Transverse colon (tissue), 4 donors: ENCODE measurements at regions not wholly inside any gene's neighbourhood (a gene's known extent, or its start where the extent isn't known, plus 50 kb on each side); places are given as distances from the start of the nearest gene placed in this dataset.

Experiments used
- EP300 ChIP-seq: sonication (generic); formaldehyde crosslinking; IDR thresholded peaks from one replicate; pipeline ENCODE4 v1.6.1; 2017; ENCODE audit warnings: antibody characterized with exemption, low read depth
- POLR2AphosphoS5 ChIP-seq, 3 donors: sonication (generic); formaldehyde crosslinking; IDR thresholded peaks; one replicate each; pipeline ENCODE4 v1.6.1; 2016; ENCODE audit warnings: antibody characterized with exemption in 3 of 3
- TF ChIP-seq, protein P1 (sequence below), 5 experiments: fragments of 200-600 bp in 3 of 5; fragments of 450-650 bp in 2 of 5; sonication (generic) in 3 of 5; IDR thresholded peaks; 1 replicate in 2 of 5; 2 replicates in 3 of 5; pipeline ENCODE4 v1.5.1; 2016 to 2017; ENCODE audit warnings: antibody characterized with exemption in 5 of 5, inconsistent platforms in 3 of 5, mild to moderate bottlenecking in 2 of 5, moderate library complexity in 1 of 5

DNA sequence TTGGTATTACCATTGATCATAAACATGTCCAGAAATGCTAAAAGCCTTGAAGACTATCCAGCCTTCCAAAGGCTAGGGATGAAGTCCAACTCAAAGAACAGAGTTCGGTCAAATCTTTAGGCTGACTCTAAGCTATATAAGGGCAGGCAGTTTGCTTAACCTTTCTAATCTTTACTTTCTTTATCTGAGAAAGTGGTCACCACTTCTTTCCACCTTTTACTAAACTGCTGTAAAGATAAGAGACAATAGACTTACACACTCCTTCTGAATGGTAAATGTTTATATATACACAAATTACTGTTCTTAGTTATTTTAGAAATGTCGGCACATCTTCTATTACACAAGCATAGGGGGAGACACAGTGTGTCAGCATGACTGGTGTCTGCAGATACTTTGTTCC is 100.4 kb downstream of the NREP start:
- TF ChIP-seq POLR2AphosphoS5 (IDR thresholded peaks at IDR 0.05) (no peak), EP300 (no peak)
- TF ChIP-seq, protein P1, sequence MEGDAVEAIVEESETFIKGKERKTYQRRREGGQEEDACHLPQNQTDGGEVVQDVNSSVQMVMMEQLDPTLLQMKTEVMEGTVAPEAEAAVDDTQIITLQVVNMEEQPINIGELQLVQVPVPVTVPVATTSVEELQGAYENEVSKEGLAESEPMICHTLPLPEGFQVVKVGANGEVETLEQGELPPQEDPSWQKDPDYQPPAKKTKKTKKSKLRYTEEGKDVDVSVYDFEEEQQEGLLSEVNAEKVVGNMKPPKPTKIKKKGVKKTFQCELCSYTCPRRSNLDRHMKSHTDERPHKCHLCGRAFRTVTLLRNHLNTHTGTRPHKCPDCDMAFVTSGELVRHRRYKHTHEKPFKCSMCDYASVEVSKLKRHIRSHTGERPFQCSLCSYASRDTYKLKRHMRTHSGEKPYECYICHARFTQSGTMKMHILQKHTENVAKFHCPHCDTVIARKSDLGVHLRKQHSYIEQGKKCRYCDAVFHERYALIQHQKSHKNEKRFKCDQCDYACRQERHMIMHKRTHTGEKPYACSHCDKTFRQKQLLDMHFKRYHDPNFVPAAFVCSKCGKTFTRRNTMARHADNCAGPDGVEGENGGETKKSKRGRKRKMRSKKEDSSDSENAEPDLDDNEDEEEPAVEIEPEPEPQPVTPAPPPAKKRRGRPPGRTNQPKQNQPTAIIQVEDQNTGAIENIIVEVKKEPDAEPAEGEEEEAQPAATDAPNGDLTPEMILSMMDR (IDR thresholded peaks at IDR 0.05), result no peak
